Effector memory CD8-positive, alpha-beta T cell (primary cell): ENCODE measurements at regions not wholly inside any gene's neighbourhood (a gene's known extent, or its start where the extent isn't known, plus 50 kb on each side); places are given as distances from the start of the nearest gene placed in this dataset.

Experiments used
- ATAC-seq: fragments of 150-1000 bp; cut with Tn5 transposase; replicated peaks from 2 replicates; pipeline ENCODE4 v1.10.0; 2021; ENCODE audit warnings: mild to moderate bottlenecking, moderate library complexity
- DNase-seq, 3 experiments: peaks; one replicate each; pipeline ENCODE4 v3.0.0; 2021
- H3K27ac Mint-ChIP-seq, 2 donors: one replicate each; pipeline ENCODE4 v1.8.0; 2022; ENCODE audit warnings: mild to moderate bottlenecking in 2 of 2, mixed read lengths in 2 of 2, moderate library complexity in 2 of 2
- H3K27me3 Mint-ChIP-seq, 2 donors: one replicate each; pipeline ENCODE4 v1.8.0; 2022; ENCODE audit warnings: mixed read lengths in 2 of 2
- H3K36me3 Mint-ChIP-seq: one replicate; pipeline ENCODE4 v1.8.0; 2022; ENCODE audit warnings: mild to moderate bottlenecking, moderate library complexity, mixed read lengths; ENCODE audit not compliant: insufficient read depth
- H3K4me1 Mint-ChIP-seq, 2 donors: one replicate each; pipeline ENCODE4 v1.8.0; 2022; ENCODE audit warnings: low read depth in 2 of 2, mixed read lengths in 2 of 2
- H3K4me3 Mint-ChIP-seq, 2 donors: one replicate each; pipeline ENCODE4 v1.8.0; 2022; ENCODE audit warnings: mild to moderate bottlenecking in 2 of 2, mixed read lengths in 2 of 2, moderate library complexity in 2 of 2
- H3K9me3 Mint-ChIP-seq, 2 donors: one replicate each; pipeline ENCODE4 v1.8.0; 2022; ENCODE audit warnings: mixed read lengths in 2 of 2

- Mint-ChIP-seq H3K36me3 (no peaks in the 10 kb centered on the region), H3K9me3 (no peaks in the 10 kb centered on the region), H3K27ac (no peak overlapping the region), H3K4me1 (no peaks in the 10 kb centered on the region), H3K27me3 (peaks cover 18 to 20% of the 10 kb centered on the region in 2 donors), H3K4me3 (no peak overlapping the region)
- DNase-seq: no peak
- ATAC-seq: no peak
Measured at GRCh38 chr16:82522026-82522425, 104.7 kb upstream of the CDH13 start.

- Mint-ChIP-seq H3K27ac (no peak overlapping the region), H3K4me1 (no peaks in the 10 kb centered on the region)
Measured at GRCh38 chr16:82518811-82519210, 108.0 kb upstream of the CDH13 start.

GRCh38 chr16:82514262-82514661 is 112.5 kb upstream of the CDH13 start:
- Mint-ChIP-seq H3K27me3 (peaks cover 14 to 17% of the 10 kb centered on the region in 2 donors), H3K36me3 (no peaks in the 10 kb centered on the region), H3K27ac (no peak overlapping the region), H3K4me3 (no peak overlapping the region), H3K9me3 (no peaks in the 10 kb centered on the region), H3K4me1 (no peaks in the 10 kb centered on the region)
- no peak for ATAC-seq
- no peak for DNase-seq

More at GRCh38 chr16:82518811-82519210, 108.0 kb upstream of the CDH13 start:
- no peak overlapping the region for H3K4me3 Mint-ChIP-seq
- DNase-seq (no peak), ATAC-seq (no peak)
- peaks cover 18 to 23% of the 10 kb centered on the region in 2 donors for H3K27me3 Mint-ChIP-seq
- H3K36me3 Mint-ChIP-seq: no peaks in the 10 kb centered on the region
- no peaks in the 10 kb centered on the region for H3K9me3 Mint-ChIP-seq

GRCh38 chr16:82510789-82511305 is 115.9 kb upstream of the CDH13 start:
- Mint-ChIP-seq H3K4me1 (no peaks in the 10 kb centered on the region), H3K4me3 (no peak overlapping the region), H3K9me3 (peaks cover 0 to 2% of the 10 kb centered on the region in 2 donors), H3K27ac (no peak overlapping the region), H3K27me3 (peaks cover 0 to 15% of the 10 kb centered on the region in 2 donors), H3K36me3 (no peaks in the 10 kb centered on the region)
- ATAC-seq (no peak), DNase-seq (no peak)

GRCh38 chr16:82509691-82510430 is 116.9 kb upstream of the CDH13 start:
- ATAC-seq (no peak), DNase-seq (no peak)
- Mint-ChIP-seq H3K36me3 (no peaks in the 10 kb centered on the region), H3K27ac (no peak overlapping the region), H3K27me3 (peaks cover 0 to 24% of the 10 kb centered on the region in 2 donors), H3K4me1 (no peaks in the 10 kb centered on the region), H3K9me3 (peaks cover 0 to 2% of the 10 kb centered on the region in 2 donors), H3K4me3 (no peak overlapping the region)

- ATAC-seq (no peak), DNase-seq (no peak)
- Mint-ChIP-seq H3K4me3 (no peak overlapping the region), H3K36me3 (no peaks in the 10 kb centered on the region), H3K27me3 (peaks cover 7 to 33% of the 10 kb centered on the region in 2 donors), H3K9me3 (peaks cover 0 to 2% of the 10 kb centered on the region in 2 donors), H3K27ac (no peak overlapping the region), H3K4me1 (no peaks in the 10 kb centered on the region)
Measured at GRCh38 chr16:82506692-82507670, 119.8 kb upstream of the CDH13 start.

- H3K36me3 Mint-ChIP-seq: no peaks in the 10 kb centered on the region
- H3K27me3 Mint-ChIP-seq: peaks cover 7 to 35% of the 10 kb centered on the region in 2 donors
- no peaks in the 10 kb centered on the region for H3K4me1 Mint-ChIP-seq
- no peak overlapping the region for H3K27ac Mint-ChIP-seq
- peaks cover 0 to 2% of the 10 kb centered on the region in 2 donors for H3K9me3 Mint-ChIP-seq
- H3K4me3 Mint-ChIP-seq: no peak overlapping the region
- ATAC-seq: no peak
- no peak for DNase-seq
Measured at GRCh38 chr16:82504836-82505235, 121.9 kb upstream of the CDH13 start.

GRCh38 chr16:82499302-82499701 is 127.5 kb upstream of the CDH13 start:
- Mint-ChIP-seq H3K27me3 (peaks cover 7 to 11% of the 10 kb centered on the region in 2 donors), H3K9me3 (no peaks in the 10 kb centered on the region), H3K36me3 (no peaks in the 10 kb centered on the region), H3K27ac (no peak overlapping the region), H3K4me3 (no peak overlapping the region), H3K4me1 (no peaks in the 10 kb centered on the region)
- ATAC-seq (no peak), DNase-seq (no peak)

- H3K36me3 Mint-ChIP-seq: no peaks in the 10 kb centered on the region
- H3K4me1 Mint-ChIP-seq: no peaks in the 10 kb centered on the region
- no peak overlapping the region for H3K27ac Mint-ChIP-seq
- H3K27me3 Mint-ChIP-seq: peaks cover 2 to 4% of the 10 kb centered on the region in 2 donors
- no peaks in the 10 kb centered on the region for H3K9me3 Mint-ChIP-seq
- H3K4me3 Mint-ChIP-seq: no peak overlapping the region
- ATAC-seq: no peak
- no peak for DNase-seq
Measured at GRCh38 chr16:82497139-82497538, 129.6 kb upstream of the CDH13 start.

- no peaks in the 10 kb centered on the region for H3K9me3 Mint-ChIP-seq
Measured at GRCh38 chr16:82488460-82488859, 138.3 kb upstream of the CDH13 start.

GRCh38 chr16:82481455-82481854 is 145.3 kb upstream of the CDH13 start:
- H3K27me3 Mint-ChIP-seq: peaks cover 5 to 53% of the 10 kb centered on the region in 2 donors
- no peak overlapping the region for H3K27ac Mint-ChIP-seq
- ATAC-seq: no peak
- no peaks in the 10 kb centered on the region for H3K9me3 Mint-ChIP-seq
- no peak for DNase-seq
- H3K4me3 Mint-ChIP-seq: no peak overlapping the region
- no peaks in the 10 kb centered on the region for H3K36me3 Mint-ChIP-seq
- H3K4me1 Mint-ChIP-seq: no peaks in the 10 kb centered on the region

More at GRCh38 chr16:82488460-82488859, 138.3 kb upstream of the CDH13 start:
- Mint-ChIP-seq H3K4me1 (no peaks in the 10 kb centered on the region), H3K27me3 (peaks cover 5 to 15% of the 10 kb centered on the region in 2 donors), H3K36me3 (no peaks in the 10 kb centered on the region), H3K4me3 (no peak overlapping the region), H3K27ac (no peak overlapping the region)
- ATAC-seq (no peak), DNase-seq (no peak)

GRCh38 chr16:82476786-82477185 is 150.0 kb upstream of the CDH13 start:
- Mint-ChIP-seq H3K9me3 (peaks cover 0 to 4% of the 10 kb centered on the region in 2 donors), H3K27me3 (peaks cover 26 to 83% of the 10 kb centered on the region in 2 donors), H3K27ac (no peak overlapping the region), H3K4me1 (no peaks in the 10 kb centered on the region), H3K4me3 (no peak overlapping the region), H3K36me3 (no peaks in the 10 kb centered on the region)
- DNase-seq (no peak), ATAC-seq (no peak)

GRCh38 chr16:82470620-82471152 is 156.1 kb upstream of the CDH13 start:
- H3K27ac Mint-ChIP-seq: no peak overlapping the region
- ATAC-seq: no peak
- H3K9me3 Mint-ChIP-seq: peaks cover 0 to 4% of the 10 kb centered on the region in 2 donors
- no peak for DNase-seq
- peaks cover 14 to 29% of the 10 kb centered on the region in 2 donors for H3K27me3 Mint-ChIP-seq
- H3K4me3 Mint-ChIP-seq: no peak overlapping the region
- no peaks in the 10 kb centered on the region for H3K4me1 Mint-ChIP-seq
- H3K36me3 Mint-ChIP-seq: no peaks in the 10 kb centered on the region
